Transverse colon (tissue), 4 donors: ENCODE measurements at regions not wholly inside any gene's neighbourhood (a gene's known extent, or its start where the extent isn't known, plus 50 kb on each side); places are given as distances from the start of the nearest gene placed in this dataset.

Experiments used
- DNase-seq: peaks from one replicate; pipeline ENCODE4 v3.0.0-alpha.2; 2019
- H3K27ac ChIP-seq, 4 donors: fragments of 200-600 bp; sonication (generic); 2 replicates each; pipeline ENCODE4 v1.5.1; 2016 to 2018; ENCODE audit warnings: inconsistent platforms in 4 of 4
- H3K27me3 ChIP-seq: fragments of 200-600 bp; sonication (generic); 2 replicates; pipeline ENCODE4 v1.5.1; 2017; ENCODE audit warnings: inconsistent platforms
- H3K36me3 ChIP-seq, 4 donors: fragments of 200-600 bp; sonication (generic); 2 replicates each; pipeline ENCODE4 v1.5.1; 2017 to 2019; ENCODE audit warnings: inconsistent platforms in 4 of 4
- H3K4me1 ChIP-seq, 4 donors: fragments of 200-600 bp; sonication (generic); 2 replicates each; pipeline ENCODE4 v1.5.1; 2017 to 2020; ENCODE audit warnings: inconsistent platforms in 4 of 4
- H3K4me3 ChIP-seq, 4 donors: fragments of 200-600 bp; sonication (generic); 1 replicate in 1 of 4; 2 replicates in 3 of 4; pipeline versions ENCODE4 v1.5.1 to v1.6.1; 2017 to 2019; ENCODE audit warnings: inconsistent platforms in 4 of 4
- H3K9me3 ChIP-seq, 2 donors: fragments of 200-600 bp; sonication (generic); 2 replicates each; pipeline ENCODE4 v1.5.1; 2017 to 2019; ENCODE audit warnings: inconsistent platforms in 2 of 2
- EP300 ChIP-seq: sonication (generic); formaldehyde crosslinking; IDR thresholded peaks from one replicate; pipeline ENCODE4 v1.6.1; 2017; ENCODE audit warnings: antibody characterized with exemption, low read depth
- POLR2A ChIP-seq: fragments of 450-650 bp; IDR thresholded peaks from one replicate; pipeline ENCODE4 v1.6.1; 2016; ENCODE audit warnings: antibody characterized with exemption, mild to moderate bottlenecking, moderate library complexity
- POLR2AphosphoS5 ChIP-seq, 3 donors: sonication (generic); formaldehyde crosslinking; IDR thresholded peaks; one replicate each; pipeline ENCODE4 v1.6.1; 2016; ENCODE audit warnings: antibody characterized with exemption in 3 of 3
- WGBS, 2 donors: methylation state at CpG; one replicate each; pipeline ENCODE4 v1.1.5; 2018; ENCODE audit warnings: low coverage in 1 of 2; 5-methylcytosine and 5-hydroxymethylcytosine counted together
- in situ Hi-C, 4 donors: fragments of 200-750 bp; cut with MboI; loops; one replicate each; pipeline versions ENCODE4 v1.15.0 to v1.15.1; 2017; ENCODE audit warnings: low sequenced_read_pairs in 3 of 4, low pct_ligation_motif_present in 1 of 4, low pct_unique_long_range_greater_than_20kb in 1 of 4
- intact Hi-C: fragments of 100-400 bp; cut with DNase I; formaldehyde crosslinking; loops from one replicate; pipeline ENCODE4 v1.15.1; 2023; ENCODE audit warnings: low total_unique reads
- small RNA-seq, 4 donors: library from RNA; depleted of rRNA; stranded (forward); fragments of <200 nt; gene quantifications; one replicate each; pipeline ENCODE3, GENCODE V24; 2016
- TF ChIP-seq, protein P1 (sequence below), 5 experiments: fragments of 200-600 bp in 3 of 5; fragments of 450-650 bp in 2 of 5; sonication (generic) in 3 of 5; IDR thresholded peaks; 1 replicate in 2 of 5; 2 replicates in 3 of 5; pipeline ENCODE4 v1.5.1; 2016 to 2017; ENCODE audit warnings: antibody characterized with exemption in 5 of 5, inconsistent platforms in 3 of 5, mild to moderate bottlenecking in 2 of 5, moderate library complexity in 1 of 5

DNA sequence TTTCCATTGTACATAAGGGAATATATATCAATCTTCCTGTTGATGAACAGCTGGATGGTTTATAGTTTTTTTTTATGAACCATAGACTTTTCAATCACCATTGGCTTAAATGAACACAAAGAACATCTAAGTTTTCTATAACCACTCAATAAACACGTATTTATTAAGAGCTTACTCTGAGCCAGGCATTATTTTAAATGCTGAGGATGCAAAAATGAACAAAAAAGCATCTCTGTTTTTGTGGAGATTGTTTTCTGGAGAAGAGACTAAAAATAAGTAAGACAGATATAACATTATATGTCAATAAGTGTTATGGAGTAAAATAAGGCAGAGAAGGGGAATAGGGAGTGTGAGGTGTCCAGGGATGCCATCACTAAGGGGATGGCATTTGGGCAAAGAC, 52.1 kb upstream of the SLC24A2 start:
- Histone ChIP-seq H3K27ac (no peak overlapping the region), H3K4me3 (no peak overlapping the region), H3K9me3 (no peaks in the 10 kb centered on the region), H3K4me1 (no peaks in the 10 kb centered on the region), H3K36me3 (no peaks in the 10 kb centered on the region), H3K27me3 (no peaks in the 10 kb centered on the region)
- TF ChIP-seq POLR2AphosphoS5 (IDR thresholded peaks at IDR 0.05) (no peak), POLR2A (no peak), EP300 (no peak)
- TF ChIP-seq, protein P1, sequence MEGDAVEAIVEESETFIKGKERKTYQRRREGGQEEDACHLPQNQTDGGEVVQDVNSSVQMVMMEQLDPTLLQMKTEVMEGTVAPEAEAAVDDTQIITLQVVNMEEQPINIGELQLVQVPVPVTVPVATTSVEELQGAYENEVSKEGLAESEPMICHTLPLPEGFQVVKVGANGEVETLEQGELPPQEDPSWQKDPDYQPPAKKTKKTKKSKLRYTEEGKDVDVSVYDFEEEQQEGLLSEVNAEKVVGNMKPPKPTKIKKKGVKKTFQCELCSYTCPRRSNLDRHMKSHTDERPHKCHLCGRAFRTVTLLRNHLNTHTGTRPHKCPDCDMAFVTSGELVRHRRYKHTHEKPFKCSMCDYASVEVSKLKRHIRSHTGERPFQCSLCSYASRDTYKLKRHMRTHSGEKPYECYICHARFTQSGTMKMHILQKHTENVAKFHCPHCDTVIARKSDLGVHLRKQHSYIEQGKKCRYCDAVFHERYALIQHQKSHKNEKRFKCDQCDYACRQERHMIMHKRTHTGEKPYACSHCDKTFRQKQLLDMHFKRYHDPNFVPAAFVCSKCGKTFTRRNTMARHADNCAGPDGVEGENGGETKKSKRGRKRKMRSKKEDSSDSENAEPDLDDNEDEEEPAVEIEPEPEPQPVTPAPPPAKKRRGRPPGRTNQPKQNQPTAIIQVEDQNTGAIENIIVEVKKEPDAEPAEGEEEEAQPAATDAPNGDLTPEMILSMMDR (IDR thresholded peaks at IDR 0.05): no peak
- intact Hi-C loops (no loop called here), in situ Hi-C loops (no loop called here)
- DNase-seq: no peak
- WGBS, 2 donors: 14 to 31% methylated on average over 1 of the region's 1 CpG

Small RNA genes in the stretch of these regions (small RNA-seq; reads per million reads assigned to genes)
- 0 reads per million in 4 donors for gene AL158077.1
